Trophoblast cell (in vitro differentiated cells and primary cell): ENCODE measurements at regions not wholly inside any gene's neighbourhood (a gene's known extent, or its start where the extent isn't known, plus 50 kb on each side); places are given as distances from the start of the nearest gene placed in this dataset.

ENCODE experiments used
- DNase-seq, 2 donors: peaks; one replicate each; pipeline ENCODE4 v3.0.0-alpha.2; 2016
- H2AFZ ChIP-seq: 2 replicates; pipeline ENCODE4 v1.6.1; 2013; ENCODE audit warnings: low read length, moderate library complexity, mild to moderate bottlenecking; ENCODE audit not compliant: insufficient read depth, poor library complexity
- H2AK5ac ChIP-seq: 2 replicates; pipeline ENCODE4 v1.6.1; 2013; ENCODE audit warnings: mild to moderate bottlenecking, low read length
- H2BK120ac ChIP-seq: 2 replicates; pipeline ENCODE4 v1.6.1; 2013; ENCODE audit warnings: low read length, mild to moderate bottlenecking, moderate library complexity; ENCODE audit not compliant: insufficient read depth, poor library complexity
- H2BK12ac ChIP-seq: 2 replicates; pipeline ENCODE4 v1.6.1; 2013; ENCODE audit warnings: mild to moderate bottlenecking, low read length, moderate library complexity
- H2BK5ac ChIP-seq: 2 replicates; pipeline ENCODE4 v1.6.1; 2013; ENCODE audit warnings: low read length, low read depth, moderate library complexity, mild to moderate bottlenecking; ENCODE audit not compliant: poor library complexity
- H3K14ac ChIP-seq: 2 replicates; pipeline ENCODE4 v1.6.1; 2013; ENCODE audit warnings: mild to moderate bottlenecking, low read length
- H3K18ac ChIP-seq: 2 replicates; pipeline ENCODE4 v1.6.1; 2013; ENCODE audit warnings: mild to moderate bottlenecking, low read length
- H3K23ac ChIP-seq: 2 replicates; pipeline ENCODE4 v1.6.1; 2013; ENCODE audit warnings: low read length
- H3K27ac ChIP-seq: 2 replicates; pipeline ENCODE4 v1.5.1; 2013; ENCODE audit warnings: low read depth, mild to moderate bottlenecking, inconsistent platforms, low read length, moderate library complexity
- H3K27me3 ChIP-seq: 2 replicates; pipeline ENCODE4 v1.6.1; 2013; ENCODE audit warnings: inconsistent platforms, mild to moderate bottlenecking, low read length, moderate library complexity; ENCODE audit not compliant: insufficient read depth
- H3K36me3 ChIP-seq, 2 experiments: 1 replicate in 1 of 2; 2 replicates in 1 of 2; pipeline ENCODE4 v1.6.1; 2013; ENCODE audit warnings: low read length in 2 of 2, mild to moderate bottlenecking in 2 of 2, moderate library complexity in 1 of 2; ENCODE audit not compliant: insufficient read depth in 2 of 2, control insufficient read depth in 1 of 2
- H3K4ac ChIP-seq: 2 replicates; pipeline ENCODE4 v1.6.1; 2013; ENCODE audit warnings: low read depth, mild to moderate bottlenecking, low read length, moderate library complexity
- H3K4me1 ChIP-seq, 2 experiments: 1 replicate in 1 of 2; 2 replicates in 1 of 2; pipeline ENCODE4 v1.6.1; 2013; ENCODE audit warnings: low read length in 2 of 2, mild to moderate bottlenecking in 2 of 2, moderate library complexity in 1 of 2; ENCODE audit not compliant: insufficient read depth in 2 of 2, control insufficient read depth in 1 of 2
- H3K4me2 ChIP-seq: 2 replicates; pipeline ENCODE4 v1.6.1; 2013; ENCODE audit warnings: inconsistent platforms, mild to moderate bottlenecking, low read length, moderate library complexity
- H3K4me3 ChIP-seq: 2 replicates; pipeline ENCODE4 v1.5.1; 2013; ENCODE audit warnings: mild to moderate bottlenecking, low read depth, low read length, inconsistent platforms
- H3K79me1 ChIP-seq: one replicate; pipeline ENCODE4 v1.6.1; 2013; ENCODE audit warnings: low read length
- H3K79me2 ChIP-seq: 2 replicates; pipeline ENCODE4 v1.6.1; 2013; ENCODE audit warnings: low read length, mild to moderate bottlenecking; ENCODE audit not compliant: control insufficient read depth, insufficient read depth, poor library complexity
- H3K9ac ChIP-seq: 2 replicates; pipeline ENCODE4 v1.6.1; 2013; ENCODE audit warnings: mild to moderate bottlenecking, low read length
- H3K9me3 ChIP-seq: 2 replicates; pipeline ENCODE4 v1.6.1; 2013; ENCODE audit warnings: low read depth, mild to moderate bottlenecking, control low read depth, inconsistent platforms, low read length; ENCODE audit not compliant: insufficient read depth
- H4K12ac ChIP-seq: 2 replicates; pipeline ENCODE4 v1.6.1; 2013; ENCODE audit warnings: low read depth, mild to moderate bottlenecking, low read length, moderate library complexity
- H4K8ac ChIP-seq: 2 replicates; pipeline ENCODE4 v1.6.1; 2013; ENCODE audit warnings: low read depth, mild to moderate bottlenecking, low read length, moderate library complexity
- H4K91ac ChIP-seq: one replicate; pipeline ENCODE4 v1.6.1; 2013; ENCODE audit warnings: low read depth, mild to moderate bottlenecking, low read length, moderate library complexity
- WGBS: extraction: QIAGEN DNeasy Blood & Tissue Kit; methylation state at CpG from one replicate; pipeline ENCODE4 v1.1.7; 2013; ENCODE audit warnings: missing lambda C conversion rate; ENCODE audit not compliant: insufficient read length, insufficient coverage; ENCODE audit errors: extremely low coverage; 5-methylcytosine and 5-hydroxymethylcytosine counted together

- Histone ChIP-seq H3K4ac (no peak overlapping the region), H3K36me3 (no peaks in the 10 kb centered on the region), H4K12ac (no peak overlapping the region), H2BK5ac (no peak overlapping the region), H3K27ac (no peak overlapping the region), H3K23ac (no peak overlapping the region), H3K4me2 (no peak overlapping the region), H3K4me3 (no peak overlapping the region), H3K9ac (no peak overlapping the region), H3K18ac (no peak overlapping the region), H2BK12ac (no peak overlapping the region), H4K91ac (no peak overlapping the region), H3K79me2 (no peaks in the 10 kb centered on the region), H3K79me1 (no peaks in the 10 kb centered on the region), H3K27me3 (no peaks in the 10 kb centered on the region), H3K14ac (no peak overlapping the region), H2BK120ac (no peak overlapping the region), H3K9me3 (no peaks in the 10 kb centered on the region), H4K8ac (no peak overlapping the region), H2AK5ac (no peak overlapping the region), H3K4me1 (no peaks in the 10 kb centered on the region), H2AFZ (no peak overlapping the region)
- no peak for DNase-seq
Measured at GRCh38 chr18:11411048-11411447, 198.3 kb upstream of the SLC35G4 start.

GRCh38 chr18:11408555-11409065 is 200.8 kb upstream of the SLC35G4 start:
- H3K79me1 ChIP-seq: no peaks in the 10 kb centered on the region
- no peak overlapping the region for H3K9ac ChIP-seq
- no peak overlapping the region for H2BK5ac ChIP-seq
- no peaks in the 10 kb centered on the region for H3K4me1 ChIP-seq
- H2BK120ac ChIP-seq: no peak overlapping the region
- no peaks in the 10 kb centered on the region for H3K79me2 ChIP-seq
- H3K27me3 ChIP-seq: no peaks in the 10 kb centered on the region
- no peaks in the 10 kb centered on the region for H3K9me3 ChIP-seq
- no peak overlapping the region for H2AK5ac ChIP-seq
- no peak overlapping the region for H2BK12ac ChIP-seq
- H4K91ac ChIP-seq: no peak overlapping the region
- no peaks in the 10 kb centered on the region for H3K36me3 ChIP-seq
- H4K12ac ChIP-seq: no peak overlapping the region
- no peak for DNase-seq
- H3K18ac ChIP-seq: no peak overlapping the region
- H3K14ac ChIP-seq: no peak overlapping the region
- H3K23ac ChIP-seq: no peak overlapping the region
- no peak overlapping the region for H3K4me3 ChIP-seq
- H4K8ac ChIP-seq: no peak overlapping the region
- no peak overlapping the region for H2AFZ ChIP-seq
- no peak overlapping the region for H3K4me2 ChIP-seq
- WGBS: no CpG with 5 or more reads among the region's 3 CpGs
- H3K27ac ChIP-seq: no peak overlapping the region
- H3K4ac ChIP-seq: no peak overlapping the region

GRCh38 chr18:11407940-11408339 is 201.5 kb upstream of the SLC35G4 start:
- H3K4me2 ChIP-seq: no peak overlapping the region
- no peak overlapping the region for H4K8ac ChIP-seq
- no peak overlapping the region for H3K18ac ChIP-seq
- H3K79me2 ChIP-seq: no peaks in the 10 kb centered on the region
- H3K4me3 ChIP-seq: no peak overlapping the region
- H2BK5ac ChIP-seq: no peak overlapping the region
- H3K79me1 ChIP-seq: no peaks in the 10 kb centered on the region
- no peaks in the 10 kb centered on the region for H3K36me3 ChIP-seq
- H4K91ac ChIP-seq: no peak overlapping the region
- H2BK120ac ChIP-seq: no peak overlapping the region
- H3K14ac ChIP-seq: no peak overlapping the region
- no peak overlapping the region for H3K9ac ChIP-seq
- no peak overlapping the region for H3K23ac ChIP-seq
- no peak overlapping the region for H3K27ac ChIP-seq
- no peak overlapping the region for H2AK5ac ChIP-seq
- H3K27me3 ChIP-seq: no peaks in the 10 kb centered on the region
- no peak overlapping the region for H3K4ac ChIP-seq
- no peaks in the 10 kb centered on the region for H3K4me1 ChIP-seq
- no CpG with 5 or more reads among the region's 3 CpGs for WGBS
- DNase-seq: no peak
- no peak overlapping the region for H2BK12ac ChIP-seq
- no peaks in the 10 kb centered on the region for H3K9me3 ChIP-seq
- no peak overlapping the region for H4K12ac ChIP-seq
- no peak overlapping the region for H2AFZ ChIP-seq

GRCh38 chr18:11405804-11406203 is 203.6 kb upstream of the SLC35G4 start:
- Histone ChIP-seq H3K79me1 (no peaks in the 10 kb centered on the region), H4K8ac (no peak overlapping the region), H3K4me3 (no peak overlapping the region), H4K91ac (no peak overlapping the region), H3K4me2 (no peak overlapping the region), H3K79me2 (no peaks in the 10 kb centered on the region), H3K9ac (no peak overlapping the region), H3K27ac (no peak overlapping the region), H2BK120ac (no peak overlapping the region), H2AFZ (no peak overlapping the region), H3K36me3 (no peaks in the 10 kb centered on the region), H3K4me1 (no peaks in the 10 kb centered on the region), H2AK5ac (no peak overlapping the region), H3K27me3 (no peaks in the 10 kb centered on the region), H3K18ac (no peak overlapping the region), H3K23ac (no peak overlapping the region), H3K14ac (no peak overlapping the region), H4K12ac (no peak overlapping the region), H3K9me3 (no peaks in the 10 kb centered on the region), H2BK5ac (no peak overlapping the region), H2BK12ac (no peak overlapping the region), H3K4ac (no peak overlapping the region)
- no peak for DNase-seq
- no CpG with 5 or more reads among the region's 5 CpGs for WGBS
